ENCODE measurements at regions not wholly inside any gene's neighbourhood (a gene's known extent, or its start where the extent isn't known, plus 50 kb on each side); places are given as distances from the start of the nearest gene placed in this dataset.

DNA sequence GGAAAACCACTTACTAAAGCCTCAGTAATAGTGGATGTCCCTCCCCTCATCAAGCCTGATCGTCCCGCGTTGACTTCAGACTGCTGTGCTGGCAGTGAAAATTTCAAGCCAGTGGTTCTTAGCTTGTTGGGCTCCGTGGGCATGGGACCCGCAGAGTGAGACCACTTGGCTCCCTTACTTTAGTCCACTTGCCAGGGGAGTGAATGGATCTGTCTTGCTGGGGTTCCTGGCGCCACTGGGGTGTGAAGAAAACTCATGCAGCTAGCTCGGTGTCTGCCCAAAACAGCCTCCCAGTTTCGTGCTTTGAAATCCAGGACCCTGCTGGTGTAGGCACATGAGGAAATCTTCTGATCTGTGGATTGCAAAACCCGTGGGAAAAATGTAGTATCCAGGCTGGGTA lies 480.0 kb upstream of the IZUMO3 start:
- TF ChIP-seq POLR2AphosphoS5 (IDR thresholded peaks at IDR 0.05) = no peak
- no peak for TF ChIP-seq POLR2A (IDR thresholded peaks at IDR 0.05)
- TF ChIP-seq, protein P1, sequence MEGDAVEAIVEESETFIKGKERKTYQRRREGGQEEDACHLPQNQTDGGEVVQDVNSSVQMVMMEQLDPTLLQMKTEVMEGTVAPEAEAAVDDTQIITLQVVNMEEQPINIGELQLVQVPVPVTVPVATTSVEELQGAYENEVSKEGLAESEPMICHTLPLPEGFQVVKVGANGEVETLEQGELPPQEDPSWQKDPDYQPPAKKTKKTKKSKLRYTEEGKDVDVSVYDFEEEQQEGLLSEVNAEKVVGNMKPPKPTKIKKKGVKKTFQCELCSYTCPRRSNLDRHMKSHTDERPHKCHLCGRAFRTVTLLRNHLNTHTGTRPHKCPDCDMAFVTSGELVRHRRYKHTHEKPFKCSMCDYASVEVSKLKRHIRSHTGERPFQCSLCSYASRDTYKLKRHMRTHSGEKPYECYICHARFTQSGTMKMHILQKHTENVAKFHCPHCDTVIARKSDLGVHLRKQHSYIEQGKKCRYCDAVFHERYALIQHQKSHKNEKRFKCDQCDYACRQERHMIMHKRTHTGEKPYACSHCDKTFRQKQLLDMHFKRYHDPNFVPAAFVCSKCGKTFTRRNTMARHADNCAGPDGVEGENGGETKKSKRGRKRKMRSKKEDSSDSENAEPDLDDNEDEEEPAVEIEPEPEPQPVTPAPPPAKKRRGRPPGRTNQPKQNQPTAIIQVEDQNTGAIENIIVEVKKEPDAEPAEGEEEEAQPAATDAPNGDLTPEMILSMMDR (IDR thresholded peaks at IDR 0.05 in 8 of 11, conservative IDR thresholded peaks at IDR 0.05 in 3 of 11) = no peak

Measured in spleen (tissue), 7 donors.